ENCODE measurements at regions not wholly inside any gene's neighbourhood (a gene's known extent, or its start where the extent isn't known, plus 50 kb on each side); places are given as distances from the start of the nearest gene placed in this dataset.

DNA sequence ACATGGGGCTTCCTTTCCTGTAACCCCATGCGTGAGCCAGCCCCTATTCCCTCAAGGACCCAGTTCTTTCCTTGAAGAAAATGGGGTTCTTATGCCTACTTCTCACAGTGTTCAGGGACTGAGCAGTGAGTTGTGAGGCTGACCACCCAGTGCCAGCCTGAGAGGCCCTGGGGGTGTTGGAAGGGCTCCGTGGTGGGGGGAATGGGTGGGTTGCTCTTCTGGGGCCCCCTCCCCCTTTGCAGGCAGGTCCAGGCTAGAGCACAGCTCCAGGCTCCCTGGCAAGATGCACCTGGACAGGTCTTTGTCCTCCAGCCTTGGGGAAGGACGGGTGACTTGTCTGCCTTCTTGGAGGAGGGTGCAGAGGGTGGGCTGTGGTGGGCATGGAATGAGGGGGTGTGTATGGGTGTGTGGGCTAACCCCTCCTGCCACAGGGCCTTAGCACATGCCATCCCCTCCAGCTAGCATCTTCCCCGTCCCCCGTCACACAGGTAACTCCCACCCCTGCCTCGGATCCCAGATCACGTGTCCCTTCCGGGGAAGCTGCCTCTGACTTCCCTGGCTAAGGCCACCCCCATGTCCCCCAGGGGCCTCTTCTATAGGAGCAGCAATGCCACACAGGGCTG lies 64.6 kb downstream of the MYEOV start:
- FAIRE-seq (no peak), DNase-seq (ENCODE audit: insufficient read length, low spot score) (no peak)
- TF ChIP-seq POLR2A (IDR thresholded peaks at IDR 0.05; ENCODE audit: low read depth, low read length) = no peak

DNA sequence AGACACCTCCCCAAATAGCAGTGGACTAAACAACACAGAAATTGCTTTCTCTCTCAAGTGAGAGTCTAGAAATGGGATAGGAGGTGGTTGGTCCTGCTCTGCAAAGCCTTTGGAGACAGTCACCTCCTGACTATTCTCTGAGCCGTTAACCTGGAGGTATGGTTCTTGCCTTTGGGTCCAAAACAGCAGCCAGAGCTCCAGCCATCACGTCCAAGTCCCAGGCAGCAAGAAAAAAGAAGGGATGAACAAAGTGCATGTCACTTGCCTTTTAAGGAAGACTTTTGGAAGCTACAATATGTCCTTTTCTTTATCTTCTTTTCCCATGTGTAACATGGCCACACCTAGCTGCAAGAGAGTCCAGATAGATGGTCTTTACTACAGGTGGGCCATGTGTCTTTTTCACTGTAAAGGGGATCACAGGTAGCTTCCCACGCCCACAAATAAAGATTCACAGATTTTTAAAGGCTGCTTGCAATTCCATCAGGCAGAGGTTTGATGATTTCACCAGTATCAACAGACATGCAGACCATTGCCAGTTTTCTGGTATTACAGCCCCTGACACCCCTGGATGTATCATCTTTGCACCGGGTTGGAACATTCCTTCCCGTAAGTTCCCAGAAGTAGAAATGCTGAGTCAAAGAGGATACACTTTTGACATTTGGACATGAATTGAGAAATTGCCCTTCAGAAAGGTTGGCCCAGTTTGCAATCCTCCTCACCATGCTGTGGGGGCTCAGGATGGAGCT lies 66.0 kb downstream of the MYEOV start:
- FAIRE-seq = no peak

DNA sequence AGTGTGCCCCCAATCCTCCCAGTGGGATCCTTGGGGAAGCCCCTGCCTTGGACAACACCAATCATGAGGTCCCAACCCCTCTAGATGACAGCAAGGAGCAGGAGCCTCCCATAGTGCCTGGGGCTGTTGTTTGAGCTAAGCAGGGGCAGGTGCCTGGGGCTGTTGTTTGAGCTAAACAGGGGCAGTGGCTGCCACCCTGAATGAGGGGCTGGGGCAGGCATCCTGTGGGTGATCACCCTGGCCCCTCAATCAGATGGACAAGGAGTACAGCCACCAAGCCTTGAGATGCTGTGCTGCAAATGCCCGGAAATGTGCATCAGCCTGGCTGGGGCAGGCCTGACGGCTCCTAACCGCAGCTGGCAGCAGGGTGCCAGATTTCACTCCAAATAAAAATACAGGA lies 66.7 kb downstream of the MYEOV start:
- TF ChIP-seq POLR2A (IDR thresholded peaks at IDR 0.05; ENCODE audit: low read depth, low read length) = no peak
- no peak for FAIRE-seq
- no peak for DNase-seq (ENCODE audit: insufficient read length, low spot score)

More for the DNA sequence above, 66.0 kb downstream of the MYEOV start:
- DNase-seq (ENCODE audit: insufficient read length, low spot score) = no peak
- no peak for TF ChIP-seq POLR2A (IDR thresholded peaks at IDR 0.05; ENCODE audit: low read depth, low read length)

DNA sequence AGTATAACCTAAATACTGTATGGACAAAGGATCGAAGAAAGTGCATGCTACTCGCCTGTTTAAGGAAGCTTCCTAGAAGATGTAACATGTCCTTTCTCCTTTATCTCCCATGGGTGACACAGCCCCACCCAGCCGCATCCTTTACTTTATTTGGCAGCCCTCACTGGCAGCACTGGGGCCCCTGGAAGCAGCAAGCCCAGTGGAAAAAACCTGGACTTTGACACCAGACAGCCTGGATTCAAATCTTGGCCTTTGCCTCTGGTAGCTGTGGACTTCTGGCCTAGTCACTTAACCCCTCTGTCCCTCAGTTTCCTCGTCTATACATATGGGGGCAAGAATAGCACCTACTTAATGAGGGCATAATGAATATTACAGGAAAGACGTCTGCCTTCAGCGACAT lies 67.1 kb downstream of the MYEOV start:
- no peak for DNase-seq (ENCODE audit: insufficient read length, low spot score)
- TF ChIP-seq POLR2A (IDR thresholded peaks at IDR 0.05; ENCODE audit: low read depth, low read length) = no peak
- no peak for FAIRE-seq

DNA sequence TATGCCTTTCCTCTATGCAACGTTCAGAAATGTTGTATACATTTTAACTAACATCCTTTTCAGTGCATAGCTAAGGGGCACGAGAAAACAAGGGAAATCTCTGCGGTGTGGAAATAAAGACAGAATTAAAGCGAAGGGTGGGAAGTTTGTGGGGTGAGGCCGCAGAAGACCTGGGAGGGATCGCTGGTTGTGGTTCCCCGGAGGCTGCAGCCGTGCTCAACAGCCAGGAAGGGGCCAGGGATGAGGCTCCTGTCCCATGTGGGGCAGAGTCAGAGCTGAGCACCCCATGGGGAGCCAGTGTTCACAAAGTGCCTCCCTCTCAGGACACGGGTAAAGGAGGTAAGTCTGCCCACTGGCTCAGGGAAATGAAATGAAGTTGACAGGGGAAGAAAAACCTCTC lies 67.5 kb downstream of the MYEOV start:
- no peak for FAIRE-seq
- DNase-seq (ENCODE audit: insufficient read length, low spot score) = no peak
- TF ChIP-seq POLR2A (IDR thresholded peaks at IDR 0.05; ENCODE audit: low read depth, low read length) = no peak

DNA sequence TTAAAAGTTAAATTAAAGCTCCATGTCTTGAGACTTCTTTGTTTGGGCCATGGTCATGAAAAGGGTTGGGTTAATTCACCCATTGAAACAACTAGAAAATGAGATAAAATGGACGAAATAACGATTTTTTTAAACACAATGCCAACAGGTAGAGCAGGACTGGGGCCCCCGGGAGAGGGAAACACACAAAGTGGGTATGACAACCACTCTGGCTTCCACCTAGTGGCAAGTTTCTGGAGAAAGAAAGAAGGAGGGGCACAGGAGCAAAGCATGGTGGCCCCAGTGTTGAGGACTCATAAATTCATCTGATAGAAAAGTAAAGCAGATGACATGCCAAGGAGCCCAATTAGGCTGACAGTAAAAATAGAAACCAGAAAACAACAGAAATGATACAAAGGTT lies 68.4 kb downstream of the MYEOV start:
- no peak for FAIRE-seq
- DNase-seq (ENCODE audit: insufficient read length, low spot score) = no peak
- TF ChIP-seq POLR2A (IDR thresholded peaks at IDR 0.05; ENCODE audit: low read depth, low read length) = no peak

DNA sequence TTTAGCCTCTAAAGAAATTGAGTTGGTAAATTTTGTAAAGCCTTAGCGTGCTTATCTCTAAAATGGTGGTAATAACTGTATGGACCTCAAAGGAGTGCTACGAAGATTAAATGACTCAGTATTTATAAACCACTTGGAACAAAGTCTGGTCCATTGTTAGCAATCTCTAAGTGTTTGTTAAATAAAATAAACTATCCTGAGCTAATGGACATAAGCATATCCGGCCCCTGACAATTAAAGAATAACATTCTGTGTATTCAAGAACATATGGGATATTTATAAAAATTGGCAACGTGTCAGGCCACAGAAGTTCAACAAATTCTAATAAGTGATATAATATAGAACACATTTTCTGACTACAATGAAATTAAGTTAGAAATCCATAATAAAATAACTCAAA lies 71.0 kb downstream of the MYEOV start:
- TF ChIP-seq POLR2A (IDR thresholded peaks at IDR 0.05; ENCODE audit: low read depth, low read length) = no peak
- FAIRE-seq (no peak), DNase-seq (ENCODE audit: insufficient read length, low spot score) (no peak)

DNA sequence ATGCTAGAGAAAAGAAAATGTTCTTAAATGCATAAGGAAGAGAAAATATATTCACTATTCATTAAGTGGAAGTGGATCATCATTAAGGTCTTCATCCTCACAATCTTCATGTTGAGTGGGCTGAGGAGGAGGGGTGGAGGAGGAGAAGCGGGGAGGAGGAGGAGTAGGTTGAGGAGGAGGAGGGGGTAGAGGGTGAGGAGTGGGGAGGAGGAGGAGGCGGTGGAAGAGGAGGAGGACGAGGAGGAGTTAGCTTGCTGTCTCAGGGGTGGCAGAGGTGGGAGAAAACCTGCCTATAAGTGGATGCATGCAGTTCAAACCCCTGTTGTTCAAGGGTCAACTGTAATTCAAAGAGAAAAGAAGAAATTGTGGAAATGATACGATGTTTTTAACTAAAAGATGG lies 71.6 kb downstream of the MYEOV start:
- DNase-seq (ENCODE audit: insufficient read length, low spot score) = no peak
- FAIRE-seq = no peak
- TF ChIP-seq POLR2A (IDR thresholded peaks at IDR 0.05; ENCODE audit: low read depth, low read length) = no peak

DNA sequence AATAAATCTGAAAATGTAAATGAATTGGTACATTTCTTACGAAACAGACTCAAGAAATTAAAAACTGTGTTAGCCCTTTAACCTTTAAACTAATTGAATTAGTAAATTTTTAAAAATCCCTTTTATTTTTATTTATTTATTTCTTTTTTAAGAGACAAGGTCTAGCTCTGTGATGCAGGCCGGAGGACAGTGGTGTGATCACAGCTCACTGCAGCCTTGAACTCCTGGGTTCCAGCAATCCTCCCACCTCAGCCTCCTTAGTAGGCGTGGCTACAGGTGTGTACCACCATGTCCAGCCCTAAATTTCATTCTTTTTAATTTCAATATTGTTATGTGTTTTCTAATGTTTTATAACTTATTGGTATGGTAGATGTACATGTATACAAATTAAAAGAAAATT lies 72.6 kb downstream of the MYEOV start:
- FAIRE-seq (no peak), DNase-seq (ENCODE audit: insufficient read length, low spot score) (no peak)
- no peak for TF ChIP-seq POLR2A (IDR thresholded peaks at IDR 0.05; ENCODE audit: low read depth, low read length)

DNA sequence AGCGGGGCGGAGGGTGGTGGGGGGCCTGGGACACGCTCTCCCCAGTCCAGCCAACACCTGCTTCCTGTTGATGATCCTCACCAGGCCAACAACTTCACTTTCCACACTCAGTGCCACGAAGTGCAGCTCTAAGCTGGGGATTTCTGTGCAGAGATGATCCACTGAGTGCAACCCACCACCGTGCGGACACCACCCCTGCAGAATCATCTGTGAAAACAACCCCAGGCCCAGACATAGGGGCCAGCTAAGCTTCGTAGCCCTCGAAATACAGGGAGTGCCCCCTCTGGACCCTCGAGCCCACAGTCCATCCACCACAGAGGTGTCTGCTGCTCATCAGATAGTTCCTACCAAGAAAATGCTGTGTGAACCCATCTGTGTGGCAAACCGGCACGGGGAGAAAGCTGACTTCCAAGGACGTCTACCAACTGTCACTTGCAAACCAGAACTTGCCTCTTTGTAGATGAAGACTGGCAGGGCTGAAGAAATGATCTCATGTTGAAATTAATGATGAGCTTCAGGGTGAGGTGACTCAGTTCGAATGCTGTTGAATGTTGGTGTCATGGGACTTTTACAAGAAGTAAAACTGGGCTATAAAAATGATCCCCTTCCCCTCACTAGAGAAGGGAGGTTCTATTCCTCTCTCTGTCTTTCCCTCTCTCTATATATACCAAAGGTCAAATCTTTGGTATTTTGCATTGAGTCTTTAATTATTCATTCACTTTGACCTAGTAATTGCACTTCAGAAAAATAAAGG lies 73.4 kb downstream of the MYEOV start:
- FAIRE-seq (no peak), DNase-seq (ENCODE audit: insufficient read length, low spot score) (no peak)
- no peak for TF ChIP-seq POLR2A (IDR thresholded peaks at IDR 0.05; ENCODE audit: low read depth, low read length)

DNA sequence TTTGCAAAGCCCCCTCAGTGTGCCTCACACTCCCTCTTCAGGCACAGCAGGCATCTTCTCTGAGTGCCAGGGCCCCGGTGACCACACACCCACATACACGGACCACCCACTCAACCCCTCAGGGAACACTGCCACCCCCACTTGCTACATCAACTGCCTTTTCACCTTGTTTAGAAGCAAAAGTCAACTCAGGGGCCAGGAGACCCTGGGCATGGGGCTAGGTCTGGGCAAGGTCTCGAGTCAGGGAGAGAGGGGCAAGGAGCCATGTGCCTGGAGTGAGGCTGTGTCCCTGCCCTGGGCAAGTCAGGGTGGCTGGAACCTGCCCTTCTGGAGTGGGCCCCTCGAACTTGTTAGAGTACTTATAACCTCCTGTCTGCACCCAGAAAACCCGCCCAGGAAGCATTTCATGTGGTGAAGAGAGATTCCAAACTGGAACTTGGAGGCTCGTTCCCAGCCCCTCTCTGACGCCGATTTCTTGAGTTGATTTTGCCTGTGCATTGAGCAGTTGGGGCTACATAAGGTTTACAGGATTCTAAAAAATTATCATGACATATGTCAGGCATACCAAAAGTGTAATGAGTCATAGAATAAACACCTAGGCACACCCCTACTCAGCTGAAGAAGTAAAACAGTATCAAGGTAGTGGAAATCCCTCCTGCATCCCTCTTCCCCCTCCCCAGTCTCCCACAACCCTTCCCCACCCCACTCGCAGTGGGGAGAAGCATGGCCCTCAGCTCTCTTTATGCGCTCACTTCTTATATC lies 74.3 kb downstream of the MYEOV start:
- no peak for FAIRE-seq
- no peak for TF ChIP-seq POLR2A (IDR thresholded peaks at IDR 0.05; ENCODE audit: low read depth, low read length)
- DNase-seq (ENCODE audit: insufficient read length, low spot score) = no peak

DNA sequence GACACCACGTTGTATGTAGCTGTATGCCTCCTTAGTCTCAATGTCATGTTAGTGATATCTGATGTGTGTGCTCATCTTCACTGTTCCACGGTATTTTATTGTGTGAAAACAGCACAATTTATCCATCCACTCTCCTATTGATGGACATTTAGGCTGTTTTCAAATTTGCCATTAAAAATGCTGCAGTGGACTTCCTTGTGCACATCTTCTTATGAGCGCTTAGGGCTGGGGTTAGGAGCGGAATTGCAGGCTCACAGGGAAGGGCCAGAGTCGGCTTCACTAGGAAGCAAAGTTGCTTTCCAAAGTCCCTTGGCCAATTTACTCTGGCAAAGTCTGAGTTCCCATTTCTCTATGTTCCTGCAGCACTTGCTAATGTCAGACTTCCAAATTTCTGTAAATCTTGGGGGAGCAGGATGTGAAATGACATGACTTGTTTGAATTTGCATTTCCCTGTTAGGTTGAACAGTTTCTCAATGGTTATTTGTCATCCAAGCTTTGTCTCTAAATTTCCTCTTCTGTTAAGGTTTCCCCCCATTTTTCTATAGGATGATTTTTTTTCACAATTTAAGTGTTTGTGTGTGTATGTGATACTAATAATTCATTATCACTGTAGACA lies 75.4 kb downstream of the MYEOV start:
- FAIRE-seq (no peak), DNase-seq (ENCODE audit: insufficient read length, low spot score) (no peak)
- TF ChIP-seq POLR2A (IDR thresholded peaks at IDR 0.05; ENCODE audit: low read depth, low read length) = no peak

DNA sequence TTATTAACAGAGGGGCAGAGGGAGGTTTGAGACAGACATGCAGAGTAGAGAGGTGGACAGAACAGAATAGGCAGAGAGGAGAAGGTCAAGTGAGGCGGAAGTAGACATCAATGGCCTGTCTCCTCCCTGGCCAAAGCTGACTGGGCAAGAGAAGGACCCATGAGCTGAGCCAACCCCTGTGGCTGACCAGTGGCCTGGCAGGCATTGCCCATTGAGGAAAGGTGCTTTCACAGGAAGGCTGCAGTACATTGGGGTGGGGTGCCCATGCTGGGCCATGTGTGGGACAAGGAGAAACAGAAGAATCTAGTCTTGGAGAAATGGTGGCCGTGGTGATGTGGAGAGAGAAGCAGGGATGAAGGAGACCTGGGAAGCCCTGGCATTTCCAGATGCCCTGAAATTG lies 76.0 kb downstream of the MYEOV start:
- no peak for DNase-seq (ENCODE audit: insufficient read length, low spot score)
- no peak for FAIRE-seq
- TF ChIP-seq POLR2A (IDR thresholded peaks at IDR 0.05; ENCODE audit: low read depth, low read length) = no peak
